BLaER1 (cell line): ENCODE measurements at regions not wholly inside any gene's neighbourhood (a gene's known extent, or its start where the extent isn't known, plus 50 kb on each side); places are given as distances from the start of the nearest gene placed in this dataset.

Source experiments
- H3K27ac ChIP-seq: shearing (Covaris generic); formaldehyde crosslinking; 2 replicates; pipeline ENCODE4 v1.8.1; 2022
- H3K27me3 ChIP-seq: shearing (Covaris generic); formaldehyde crosslinking; 2 replicates; pipeline ENCODE4 v1.8.1; 2022
- H3K36me3 ChIP-seq: shearing (Covaris generic); formaldehyde crosslinking; 2 replicates; pipeline ENCODE4 v1.8.1; 2022
- H3K4me1 ChIP-seq: shearing (Covaris generic); formaldehyde crosslinking; 2 replicates; pipeline ENCODE4 v1.8.1; 2022
- H3K4me2 ChIP-seq: shearing (Covaris generic); formaldehyde crosslinking; 2 replicates; pipeline ENCODE4 v1.8.1; 2022
- H3K4me3 ChIP-seq: shearing (Covaris generic); formaldehyde crosslinking; 2 replicates; pipeline ENCODE4 v1.8.1; 2022
- H3K9ac ChIP-seq: shearing (Covaris generic); formaldehyde crosslinking; 2 replicates; pipeline ENCODE4 v1.8.1; 2022
- H3K9me3 ChIP-seq: shearing (Covaris generic); formaldehyde crosslinking; 2 replicates; pipeline ENCODE4 v1.8.1; 2022
- H4K20me1 ChIP-seq: shearing (Covaris generic); formaldehyde crosslinking; 2 replicates; pipeline ENCODE4 v1.8.1; 2022
- Cebpa-rat ChIP-seq: shearing (Covaris generic); IDR thresholded peaks from 2 replicates; pipeline ENCODE4 v1.8.1; 2022

DNA sequence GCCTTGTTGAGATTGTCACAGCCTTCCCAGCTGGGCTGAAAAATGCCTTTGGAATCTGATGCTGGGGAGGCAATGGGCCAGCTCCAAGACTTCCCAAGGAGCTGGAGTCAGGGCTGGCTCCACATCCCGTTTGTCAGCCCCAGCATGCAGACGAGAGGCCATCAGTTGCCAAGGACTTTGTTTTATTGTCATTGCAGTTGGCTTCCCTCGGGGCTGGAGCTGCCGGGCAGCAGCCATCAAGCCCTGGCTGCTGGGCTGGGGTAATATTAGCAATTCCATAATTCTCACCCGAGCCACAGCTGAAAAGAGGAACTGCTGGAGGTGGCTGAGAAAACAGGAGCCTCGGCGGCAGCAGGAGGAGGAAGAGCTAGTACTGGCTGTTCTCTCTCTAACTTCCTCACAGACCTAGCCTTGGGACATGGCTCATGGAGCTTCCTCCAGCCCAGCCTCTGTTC lies 182.5 kb downstream of the CDC5L start:
- no peaks in the 10 kb centered on the region for H4K20me1 ChIP-seq

DNA sequence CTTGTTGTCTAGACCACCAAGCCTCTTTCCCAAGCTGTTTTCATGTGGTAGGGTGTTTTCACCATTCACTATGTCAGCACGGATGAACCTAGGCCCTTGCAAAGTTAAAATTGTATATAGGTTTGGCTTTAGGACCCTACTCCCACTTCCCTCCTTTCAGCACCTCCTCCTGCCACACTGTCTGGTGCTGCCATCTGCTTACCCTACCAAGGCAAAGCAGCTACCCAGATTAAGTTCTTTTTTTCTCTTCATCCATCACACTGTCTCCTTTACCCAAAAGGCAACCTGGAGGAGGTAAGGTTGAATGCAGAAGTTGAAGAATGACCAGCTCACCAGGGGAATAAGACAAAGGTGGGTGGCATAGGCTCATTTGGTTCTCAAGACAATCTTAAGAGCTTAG lies 184.0 kb downstream of the CDC5L start:
- no peak overlapping the region for H3K4me3 ChIP-seq
- no peaks in the 10 kb centered on the region for H4K20me1 ChIP-seq
- no peaks in the 10 kb centered on the region for H3K36me3 ChIP-seq
- no peaks in the 10 kb centered on the region for H3K9me3 ChIP-seq
- H3K9ac ChIP-seq: no peak overlapping the region
- no peaks in the 10 kb centered on the region for H3K4me1 ChIP-seq
- no peak for TF ChIP-seq Cebpa-rat
- H3K4me2 ChIP-seq: no peak overlapping the region
- no peaks in the 10 kb centered on the region for H3K27me3 ChIP-seq
- H3K27ac ChIP-seq: no peak overlapping the region

More for the DNA sequence above, 182.5 kb downstream of the CDC5L start:
- Histone ChIP-seq H3K27ac (no peak overlapping the region), H3K9ac (no peak overlapping the region), H3K4me2 (no peak overlapping the region), H3K4me3 (no peak overlapping the region), H3K9me3 (no peaks in the 10 kb centered on the region), H3K36me3 (no peaks in the 10 kb centered on the region), H3K27me3 (no peaks in the 10 kb centered on the region), H3K4me1 (no peaks in the 10 kb centered on the region)
- no peak for TF ChIP-seq Cebpa-rat

DNA sequence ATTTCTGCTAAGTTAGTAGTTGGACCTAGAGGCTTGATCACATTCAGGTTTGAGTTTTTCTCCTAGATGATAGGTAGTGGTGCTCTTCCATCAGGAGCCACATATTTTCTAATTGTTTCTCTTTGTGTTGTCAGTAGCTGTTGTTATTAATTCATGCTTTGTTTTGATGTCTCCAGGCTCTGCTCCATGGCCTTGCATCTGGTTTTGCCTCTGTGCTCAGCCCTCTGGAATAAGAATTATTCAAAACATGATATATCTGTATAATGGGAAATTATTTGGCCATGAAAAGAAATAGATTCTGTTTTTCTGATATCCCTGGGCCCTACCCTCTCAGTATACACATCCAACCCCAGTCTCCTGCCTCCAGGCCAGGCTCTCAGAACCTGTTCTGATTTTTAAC lies 184.8 kb downstream of the CDC5L start:
- Histone ChIP-seq H3K27ac (no peak overlapping the region), H4K20me1 (no peaks in the 10 kb centered on the region), H3K9me3 (no peaks in the 10 kb centered on the region), H3K9ac (no peak overlapping the region), H3K36me3 (no peaks in the 10 kb centered on the region), H3K27me3 (no peaks in the 10 kb centered on the region), H3K4me1 (no peaks in the 10 kb centered on the region), H3K4me3 (no peak overlapping the region), H3K4me2 (no peak overlapping the region)
- TF ChIP-seq Cebpa-rat: no peak

DNA sequence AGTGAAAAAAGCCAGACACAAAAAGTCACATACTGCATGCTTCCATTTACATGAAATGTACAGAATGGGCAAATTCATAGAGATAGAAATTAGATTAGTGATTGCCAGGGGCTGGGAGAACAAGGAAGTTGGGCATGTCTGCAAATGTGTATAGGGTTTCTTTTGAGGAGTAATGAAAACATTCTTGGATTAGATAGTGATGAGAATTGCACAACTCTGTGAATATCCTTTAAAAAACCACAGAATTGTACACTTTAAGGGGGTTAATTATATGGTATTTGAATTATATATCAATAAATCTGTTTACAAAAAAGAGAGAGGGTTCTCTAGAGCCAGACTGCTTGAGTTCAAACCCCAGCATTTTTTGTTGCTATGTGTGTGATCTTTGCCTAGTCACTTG lies 188.1 kb downstream of the CDC5L start:
- Histone ChIP-seq H3K9me3 (no peaks in the 10 kb centered on the region), H3K4me2 (no peak overlapping the region), H3K27me3 (no peaks in the 10 kb centered on the region), H3K36me3 (no peaks in the 10 kb centered on the region), H4K20me1 (no peaks in the 10 kb centered on the region), H3K4me3 (no peak overlapping the region), H3K9ac (no peak overlapping the region), H3K27ac (no peak overlapping the region), H3K4me1 (no peaks in the 10 kb centered on the region)
- no peak for TF ChIP-seq Cebpa-rat

DNA sequence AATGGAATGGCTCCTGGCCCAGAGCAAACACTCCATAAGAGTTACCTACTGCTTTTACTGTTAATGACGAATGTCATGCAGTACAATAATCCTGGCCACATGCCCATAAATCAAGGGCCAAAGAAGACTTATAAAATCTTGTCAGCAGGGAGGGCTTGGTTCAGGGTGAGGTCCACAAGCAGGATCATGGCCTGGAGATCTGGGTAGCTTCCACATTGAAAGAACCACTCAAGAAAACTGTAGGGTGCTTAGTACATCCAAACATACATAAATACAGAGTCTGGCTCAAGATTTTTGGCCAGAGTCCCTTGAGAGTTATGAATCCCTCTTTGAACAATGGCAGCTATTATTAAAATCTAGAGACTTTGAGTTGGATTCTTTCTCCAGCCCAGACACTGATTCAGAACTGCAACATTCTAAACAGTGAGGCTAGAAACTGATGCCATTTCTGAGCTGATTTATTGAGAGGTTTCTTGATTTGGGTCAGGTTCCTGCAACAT lies 188.7 kb downstream of the CDC5L start:
- H3K4me2 ChIP-seq: no peak overlapping the region
- no peak overlapping the region for H3K27ac ChIP-seq
- H3K4me3 ChIP-seq: no peak overlapping the region
- TF ChIP-seq Cebpa-rat: no peak
- no peaks in the 10 kb centered on the region for H3K9me3 ChIP-seq
- no peaks in the 10 kb centered on the region for H4K20me1 ChIP-seq
- no peak overlapping the region for H3K9ac ChIP-seq
- H3K36me3 ChIP-seq: no peaks in the 10 kb centered on the region
- H3K27me3 ChIP-seq: no peaks in the 10 kb centered on the region
- H3K4me1 ChIP-seq: no peaks in the 10 kb centered on the region

DNA sequence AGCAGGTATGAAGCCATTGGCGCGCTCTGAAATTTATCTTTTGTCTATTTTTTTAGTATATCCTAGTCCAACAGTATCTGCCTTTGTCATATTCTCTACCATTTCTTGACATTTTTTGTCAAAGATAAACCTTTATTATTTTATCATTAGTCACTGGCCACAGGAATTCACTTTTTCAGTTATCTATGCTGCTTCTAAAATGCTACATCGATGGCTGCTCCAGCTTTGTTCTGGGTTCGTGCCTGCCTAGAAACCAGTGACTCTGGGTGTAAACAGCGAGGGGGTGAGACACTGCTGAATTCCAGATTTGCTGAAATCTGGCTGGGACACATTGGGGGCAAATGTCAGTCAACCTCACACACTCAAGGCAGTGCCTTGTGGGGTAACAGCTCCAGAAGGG lies 193.4 kb downstream of the CDC5L start:
- no peak for TF ChIP-seq Cebpa-rat
- Histone ChIP-seq H3K9me3 (peaks cover 13% of the 10 kb centered on the region; the same call in 1 of the 2 replicates), H3K4me1 (no peaks in the 10 kb centered on the region), H3K36me3 (no peaks in the 10 kb centered on the region), H4K20me1 (no peaks in the 10 kb centered on the region), H3K4me2 (no peak overlapping the region), H3K4me3 (no peak overlapping the region), H3K9ac (no peak overlapping the region), H3K27me3 (no peaks in the 10 kb centered on the region), H3K27ac (no peak overlapping the region)

DNA sequence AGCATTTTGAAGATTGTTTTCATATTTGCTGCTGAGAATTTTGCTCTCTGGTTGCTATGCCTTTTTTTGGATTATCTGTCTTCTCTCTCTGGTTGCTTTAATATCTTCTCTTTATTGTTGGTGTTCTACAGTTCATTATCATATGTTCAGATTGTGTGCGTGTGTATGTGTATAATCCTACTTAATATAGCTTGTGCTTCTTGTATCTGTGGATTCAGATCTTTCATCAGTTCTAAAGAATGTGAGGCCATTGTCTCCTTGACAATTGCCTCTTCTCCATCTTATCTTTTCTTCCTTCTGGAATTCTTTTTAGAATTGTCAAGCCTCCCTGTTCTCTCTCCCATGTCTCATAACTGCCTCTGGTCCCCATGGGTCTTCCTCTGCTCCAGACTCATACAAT lies 195.4 kb downstream of the CDC5L start:
- H3K4me1 ChIP-seq: no peaks in the 10 kb centered on the region
- peaks cover 13% of the 10 kb centered on the region; the same call in 1 of the 2 replicates for H3K9me3 ChIP-seq
- TF ChIP-seq Cebpa-rat: no peak
- H3K4me3 ChIP-seq: no peak overlapping the region
- no peaks in the 10 kb centered on the region for H3K27me3 ChIP-seq
- H3K27ac ChIP-seq: no peak overlapping the region
- no peak overlapping the region for H3K4me2 ChIP-seq
- no peak overlapping the region for H3K9ac ChIP-seq
- H3K36me3 ChIP-seq: no peaks in the 10 kb centered on the region
- H4K20me1 ChIP-seq: no peaks in the 10 kb centered on the region

DNA sequence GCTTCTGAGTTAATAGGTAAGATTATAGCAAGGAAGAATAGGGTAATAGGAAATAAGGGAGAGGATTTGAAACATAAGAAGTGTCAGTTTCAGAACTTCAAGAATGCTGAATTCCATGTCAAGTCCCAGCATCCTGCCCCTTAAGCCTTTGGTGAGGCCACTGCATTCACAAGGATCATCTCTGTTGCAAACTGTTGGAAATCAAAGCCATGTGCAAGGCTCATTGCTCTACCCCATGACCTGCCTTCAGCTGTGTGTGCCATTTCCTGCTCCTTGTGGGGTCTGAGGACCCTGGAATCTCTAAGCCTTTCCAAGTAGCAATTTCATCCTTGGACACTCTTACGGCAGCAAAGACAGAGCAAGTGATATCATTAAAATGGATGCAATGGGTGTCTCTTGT lies 203.0 kb downstream of the CDC5L start:
- H3K9ac ChIP-seq: no peak overlapping the region
- H3K4me3 ChIP-seq: no peak overlapping the region
- TF ChIP-seq Cebpa-rat: no peak
- no peaks in the 10 kb centered on the region for H4K20me1 ChIP-seq
- no peaks in the 10 kb centered on the region for H3K36me3 ChIP-seq
- H3K27ac ChIP-seq: no peak overlapping the region
- peaks cover 17% of the 10 kb centered on the region for H3K4me1 ChIP-seq
- no peaks in the 10 kb centered on the region for H3K27me3 ChIP-seq
- no peak overlapping the region for H3K4me2 ChIP-seq
- no peaks in the 10 kb centered on the region for H3K9me3 ChIP-seq

DNA sequence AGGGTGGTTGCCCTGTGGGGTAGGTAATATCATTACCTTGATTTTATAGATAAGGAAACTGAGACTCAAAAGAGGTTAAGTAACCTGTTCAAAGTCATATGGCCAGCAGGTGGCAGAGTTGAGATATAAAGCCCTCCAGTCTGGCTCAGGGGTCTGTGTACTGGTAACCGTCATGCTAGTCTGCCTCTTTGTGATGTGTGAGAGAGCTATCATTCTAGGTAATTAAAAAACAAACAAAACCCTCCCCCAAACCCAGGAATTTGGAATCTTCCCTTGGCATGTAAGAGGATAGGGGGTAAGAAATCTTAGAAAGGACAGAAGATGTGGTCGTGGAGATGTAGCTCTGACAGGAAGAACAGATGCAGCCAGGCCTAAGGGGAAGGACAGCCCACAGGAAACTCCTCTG lies 206.0 kb downstream of the CDC5L start:
- Histone ChIP-seq H3K36me3 (no peaks in the 10 kb centered on the region), H3K4me2 (peak overlapping the region; percentile 64), H4K20me1 (no peaks in the 10 kb centered on the region), H3K27me3 (no peaks in the 10 kb centered on the region), H3K9ac (no peak overlapping the region), H3K9me3 (no peaks in the 10 kb centered on the region), H3K27ac (0 out of 2 replicates have a peak overlapping the region, but pooled peaks have one; percentile 58), H3K4me3 (no peak overlapping the region), H3K4me1 (peaks cover 20% of the 10 kb centered on the region)
- no peak for TF ChIP-seq Cebpa-rat

DNA sequence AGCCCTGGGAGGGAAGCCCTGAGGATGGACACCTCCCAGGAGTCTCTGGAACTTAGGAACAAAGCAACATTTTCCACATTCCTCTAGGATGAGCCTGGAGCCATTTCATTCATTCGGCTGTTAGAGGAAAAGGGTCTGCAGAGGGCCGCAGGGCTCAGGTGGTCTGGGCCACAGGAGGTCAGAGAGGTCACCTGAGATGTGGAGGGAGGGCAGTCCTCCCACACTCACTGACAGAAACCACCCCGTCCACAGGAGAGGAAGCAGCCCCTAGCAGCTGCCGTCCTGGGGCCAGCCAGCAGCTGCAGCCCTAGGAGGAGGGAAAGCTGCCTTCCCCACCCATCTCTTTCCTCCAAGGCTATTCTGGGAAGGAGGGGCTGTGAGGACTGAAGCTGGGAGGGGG lies 207.0 kb downstream of the CDC5L start:
- Histone ChIP-seq H3K4me2 (peak overlapping the region; percentile 64), H3K36me3 (no peaks in the 10 kb centered on the region), H3K4me3 (no peak overlapping the region), H3K27me3 (no peaks in the 10 kb centered on the region), H3K9ac (no peak overlapping the region), H3K27ac (peak overlapping the region; percentile 58), H3K9me3 (no peaks in the 10 kb centered on the region), H3K4me1 (peaks cover 24% of the 10 kb centered on the region), H4K20me1 (no peaks in the 10 kb centered on the region)
- TF ChIP-seq Cebpa-rat: no peak

DNA sequence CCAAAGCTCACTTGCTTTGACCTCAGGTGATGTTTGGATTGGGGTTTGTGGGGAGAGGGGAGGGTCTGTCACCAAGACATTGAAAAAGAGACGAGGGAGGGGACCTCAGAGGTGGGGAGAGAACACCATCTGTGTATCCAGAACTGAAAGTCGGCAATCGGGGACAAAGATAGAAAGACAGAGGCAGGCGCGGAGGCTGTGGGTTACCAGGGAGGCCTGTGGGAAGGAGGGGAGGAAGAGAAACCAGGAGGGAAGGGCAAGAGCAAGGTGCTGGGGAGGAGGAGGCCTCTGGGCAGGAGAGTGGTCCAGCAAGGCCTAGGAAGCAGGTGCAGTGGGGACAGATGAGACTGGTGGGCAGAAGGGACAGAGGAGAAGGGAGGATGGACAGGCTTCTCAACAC lies 211.2 kb downstream of the CDC5L start:
- Histone ChIP-seq H3K9me3 (no peaks in the 10 kb centered on the region), H3K36me3 (no peaks in the 10 kb centered on the region), H3K9ac (no peak overlapping the region), H3K4me3 (no peak overlapping the region), H3K4me1 (peaks cover 23% of the 10 kb centered on the region), H3K4me2 (peak overlapping the region; percentile 40), H3K27ac (no peak overlapping the region), H4K20me1 (no peaks in the 10 kb centered on the region), H3K27me3 (no peaks in the 10 kb centered on the region)
- no peak for TF ChIP-seq Cebpa-rat
